Endothelial cell of umbilical vein (primary cell): ENCODE measurements at regions not wholly inside any gene's neighbourhood (a gene's known extent, or its start where the extent isn't known, plus 50 kb on each side); places are given as distances from the start of the nearest gene placed in this dataset.

Experiments
- BruUV-seq: library from RNA; stranded (reverse); fragments of 400-500 nt; replicated peaks from 2 replicates; lab custom pipeline; 2021; lab: Mats Ljungman, UMichigan
- CTCF ChIA-PET: fragments of 300-600, 350-600 bp; sonication (Branson Sonifier 250); formaldehyde crosslinking; loops from one replicate; lab custom pipeline; 2021; ENCODE audit warnings: antibody characterized with exemption, inconsistent platforms; lab: Charles Lee
- POLR2A ChIA-PET: fragments of 300-600, 350-600 bp; sonication (Branson Sonifier 250); formaldehyde crosslinking; loops from one replicate; lab custom pipeline; 2021; ENCODE audit warnings: antibody characterized with exemption, inconsistent platforms; lab: Charles Lee
- DNase-seq: peaks from one replicate; pipeline ENCODE4 v3.0.0-alpha.2; 2011; ENCODE audit warnings: low read depth, low spot score
- FAIRE-seq: peaks from 2 replicates; lab custom pipeline; 2011; peaks lifted over from hg19 to GRCh38; lab: Jason Lieb, UNC
- H2AFZ ChIP-seq: 2 replicates; pipeline ENCODE4 v1.6.0; 2012; ENCODE audit warnings: low read depth, low read length, control low read depth, inconsistent platforms
- H3K27ac ChIP-seq: 2 replicates; pipeline ENCODE4 v1.5.1; 2011; ENCODE audit warnings: low read depth, mild to moderate bottlenecking, control low read depth, low read length, moderate library complexity; ENCODE audit not compliant: insufficient read depth
- H3K27me3 ChIP-seq, 2 experiments: 2 replicates each; pipeline versions ENCODE4 v1.6.0 to v1.6.1; 2011; ENCODE audit warnings: low read length in 2 of 2, mixed read lengths in 1 of 2; ENCODE audit not compliant: control insufficient read depth in 2 of 2, insufficient read depth in 2 of 2
- H3K36me3 ChIP-seq, 2 experiments: 2 replicates in 1 of 2; 3 replicates in 1 of 2; pipeline ENCODE4 v1.5.1; 2011; ENCODE audit warnings: low read length in 2 of 2, mild to moderate bottlenecking in 1 of 2, moderate library complexity in 1 of 2; ENCODE audit not compliant: control insufficient read depth in 2 of 2, insufficient read depth in 2 of 2; ENCODE audit errors: extremely low read depth in 1 of 2
- H3K4me1 ChIP-seq: 3 replicates; pipeline ENCODE4 v1.5.1; 2011; ENCODE audit warnings: mild to moderate bottlenecking, low read length; ENCODE audit not compliant: control insufficient read depth, insufficient read depth; ENCODE audit errors: extremely low read depth
- H3K4me2 ChIP-seq: 2 replicates; pipeline ENCODE4 v1.6.1; 2011; ENCODE audit warnings: low read length, control low read depth, mixed read lengths; ENCODE audit not compliant: insufficient read depth
- H3K4me3 ChIP-seq, 3 experiments: fragments of 200-600 bp in 1 of 3; sonication (generic), shearing (Covaris generic) in 1 of 3; replicated peaks in 1 of 3; 2 replicates each; pipeline ENCODE4 v1.5.1; 2011 to 2016; ENCODE audit warnings: control low read depth in 3 of 3, low read length in 3 of 3, mild to moderate bottlenecking in 2 of 3, inconsistent platforms in 1 of 3, low read depth in 1 of 3, moderate library complexity in 1 of 3; ENCODE audit not compliant: insufficient read depth in 1 of 3
- H3K79me2 ChIP-seq: 2 replicates; pipeline ENCODE4 v1.6.0; 2012; ENCODE audit warnings: low read length, inconsistent platforms; ENCODE audit not compliant: control insufficient read depth, insufficient read depth
- H3K9ac ChIP-seq: replicated peaks from 2 replicates; pipeline ENCODE3; 2011; ENCODE audit warnings: low read length, control low read depth; ENCODE audit not compliant: insufficient read depth; ENCODE audit errors: extremely low read depth
- H3K9me1 ChIP-seq: replicated peaks from 3 replicates; pipeline ENCODE4 v1.6.0; 2011; ENCODE audit warnings: mild to moderate bottlenecking, low read length; ENCODE audit not compliant: control insufficient read depth, insufficient read depth; ENCODE audit errors: extremely low read depth
- H3K9me3 ChIP-seq: replicated peaks from 2 replicates; pipeline ENCODE4 v1.5.1; 2012; ENCODE audit warnings: low read length, inconsistent platforms; ENCODE audit not compliant: control insufficient read depth, insufficient read depth
- H4K20me1 ChIP-seq: replicated peaks from 2 replicates; pipeline ENCODE3; 2011; ENCODE audit warnings: mild to moderate bottlenecking, low read length; ENCODE audit not compliant: control insufficient read depth, insufficient read depth; ENCODE audit errors: extremely low read depth
- CTCF ChIP-seq, 2 donors: IDR thresholded peaks; 1 replicate in 1 of 2; 2 replicates in 1 of 2; pipeline ENCODE4 v1.5.1; 2011; ENCODE audit warnings: low read length in 2 of 2, mild to moderate bottlenecking in 2 of 2, moderate library complexity in 2 of 2, control low read depth in 1 of 2, inconsistent platforms in 1 of 2, low read depth in 1 of 2; ENCODE audit not compliant: insufficient read depth in 1 of 2; ENCODE audit errors: extremely low read depth in 1 of 2
- EZH2 ChIP-seq: IDR thresholded peaks from 2 replicates; pipeline ENCODE4 v1.6.1; 2012; ENCODE audit warnings: borderline replicate concordance, low read depth, mild to moderate bottlenecking, moderate library complexity, low read length, inconsistent platforms; ENCODE audit not compliant: severe bottlenecking
- FOS ChIP-seq: IDR thresholded peaks from 2 replicates; pipeline ENCODE4 v1.6.1; 2011; ENCODE audit warnings: mild to moderate bottlenecking, low read length, moderate library complexity, borderline replicate concordance; ENCODE audit not compliant: insufficient read depth
- GATA2 ChIP-seq: IDR thresholded peaks from 2 replicates; pipeline ENCODE4 v1.7.0; 2011; ENCODE audit warnings: low read depth, mild to moderate bottlenecking, moderate library complexity, mixed read lengths, low read length; ENCODE audit not compliant: insufficient read length, insufficient read depth
- JUN ChIP-seq: IDR thresholded peaks from 2 replicates; pipeline ENCODE4 v1.6.1; 2011; ENCODE audit warnings: borderline replicate concordance, low read depth; ENCODE audit not compliant: insufficient read length, insufficient read depth
- MAX ChIP-seq: IDR thresholded peaks from 2 replicates; pipeline ENCODE4 v1.6.1; 2011; ENCODE audit not compliant: insufficient read depth, insufficient read length
- MYC ChIP-seq: IDR thresholded peaks from one replicate; pipeline ENCODE4 v1.6.1; 2011; ENCODE audit warnings: mild to moderate bottlenecking, low read depth, low read length
- POLR2A ChIP-seq: IDR thresholded peaks from 2 replicates; pipeline ENCODE4 v1.6.1; 2012; ENCODE audit warnings: low read depth, mild to moderate bottlenecking, control low read depth, low read length
- POLR2AphosphoS5 ChIP-seq: IDR thresholded peaks from 2 replicates; pipeline ENCODE4 v1.6.1; 2012; ENCODE audit warnings: low read depth, mild to moderate bottlenecking, control low read depth, low read length, moderate library complexity; ENCODE audit not compliant: insufficient read depth
- dilution Hi-C: fragments of 300-500 bp; cut with MboI; formaldehyde crosslinking; loops from one replicate; pipeline ENCODE4 v1.15.0; 2019; ENCODE audit warnings: low sequenced_read_pairs; ENCODE audit not compliant: extremely low pct_ligation_motif_present
- intact Hi-C: fragments of 100-400 bp; cut with micrococcal nuclease; formaldehyde crosslinking; loops from one replicate; pipeline ENCODE4 v1.10.0; 2022

DNA sequence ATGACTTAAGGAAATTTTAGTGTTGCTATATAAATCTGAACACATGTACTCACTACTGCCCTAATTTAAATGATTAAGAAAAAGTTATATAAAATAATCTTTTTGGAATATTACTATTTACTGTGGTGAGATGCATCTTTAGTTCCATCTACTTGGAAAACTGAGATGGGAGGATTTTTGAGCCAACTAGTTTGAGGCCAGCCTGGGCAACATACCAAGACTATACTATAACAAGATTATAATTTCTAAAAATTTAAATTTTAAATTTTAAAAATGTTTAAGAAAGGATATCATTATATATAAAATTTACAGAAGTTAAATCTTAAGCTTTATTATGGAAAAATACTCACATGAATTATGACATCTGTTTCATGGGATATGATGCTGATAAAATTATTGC is 530.8 kb upstream of the IGFBP3 start:
- H3K4me3 ChIP-seq: no peak overlapping the region
- no peaks in the 10 kb centered on the region for H3K27me3 ChIP-seq
- intact Hi-C loops: no loop called here
- H3K4me1 ChIP-seq: no peaks in the 10 kb centered on the region
- no peak for TF ChIP-seq JUN
- TF ChIP-seq MAX: no peak
- no peak for TF ChIP-seq MYC
- TF ChIP-seq CTCF (IDR thresholded peaks at IDR 0.05; ENCODE audit: extremely low read depth in 1 of 2, insufficient read depth in 1 of 2, low read depth in 1 of 2, low read length in 2 of 2): no peak
- TF ChIP-seq POLR2AphosphoS5: no peak
- TF ChIP-seq POLR2A: no peak
- TF ChIP-seq EZH2: no peak
- TF ChIP-seq GATA2: no peak
- TF ChIP-seq FOS: no peak
- ChIA-PET CTCF (no interaction called here), POLR2A (no interaction called here)
- H3K9me1 ChIP-seq: no peaks in the 10 kb centered on the region
- no peak overlapping the region for H2AFZ ChIP-seq
- H4K20me1 ChIP-seq: no peaks in the 10 kb centered on the region
- no peak overlapping the region for H3K27ac ChIP-seq
- BruUV-seq: no TSS peak
- no peaks in the 10 kb centered on the region for H3K36me3 ChIP-seq
- DNase-seq (no peak), FAIRE-seq (no peak)
- no peak overlapping the region for H3K4me2 ChIP-seq
- no peak overlapping the region for H3K9ac ChIP-seq
- no peaks in the 10 kb centered on the region for H3K9me3 ChIP-seq
- no peaks in the 10 kb centered on the region for H3K79me2 ChIP-seq
- dilution Hi-C loops: no loop called here
